HG02852 (cell line): ENCODE measurements at regions not wholly inside any gene's neighbourhood (a gene's known extent, or its start where the extent isn't known, plus 50 kb on each side); places are given as distances from the start of the nearest gene placed in this dataset.
"Not testable (repeated sequence)": the region's sequence is repeated elsewhere in the genome, so short reads cannot be mapped to it uniquely, and the experiment has no call there.

ENCODE experiments used
- ATAC-seq: cut with Tn5 transposase; IDR thresholded peaks from one replicate; pipeline ENCODE4 v1.9.1; 2021; ENCODE audit warnings: mild to moderate bottlenecking, moderate library complexity; ENCODE audit not compliant: unreplicated experiment

- ATAC-seq = no peak
Observed at GRCh38 chr21:27339902-27340301, 373.0 kb upstream of the ADAMTS5 start.

- not testable (repeated sequence) for ATAC-seq
Observed at GRCh38 chr21:27338007-27338406, 371.1 kb upstream of the ADAMTS5 start.

- ATAC-seq = no peak
Observed at GRCh38 chr21:27333096-27333495, 366.2 kb upstream of the ADAMTS5 start.

- ATAC-seq = no peak
Observed at GRCh38 chr21:27329255-27329851, 362.5 kb upstream of the ADAMTS5 start.

GRCh38 chr21:27326301-27326700 lies 359.4 kb upstream of the ADAMTS5 start:
- ATAC-seq = no peak

GRCh38 chr21:27323331-27323730 lies 356.4 kb upstream of the ADAMTS5 start:
- no peak for ATAC-seq

- no peak for ATAC-seq
Observed at GRCh38 chr21:27321791-27322190, 354.9 kb upstream of the ADAMTS5 start.

- ATAC-seq = no peak
Observed at GRCh38 chr21:27320868-27321267, 354.0 kb upstream of the ADAMTS5 start.

- not testable (repeated sequence) for ATAC-seq
Observed at GRCh38 chr21:27317601-27318000, 350.7 kb upstream of the ADAMTS5 start.

- ATAC-seq = no peak
Observed at GRCh38 chr21:27315373-27315772, 348.5 kb upstream of the ADAMTS5 start.

- ATAC-seq = no peak
Observed at GRCh38 chr21:27314131-27314530, 347.2 kb upstream of the ADAMTS5 start.

GRCh38 chr21:27306791-27307775 lies 340.2 kb upstream of the ADAMTS5 start:
- no peak for ATAC-seq

GRCh38 chr21:27306206-27306605 lies 339.3 kb upstream of the ADAMTS5 start:
- ATAC-seq = no peak

GRCh38 chr21:27301220-27301619 lies 334.3 kb upstream of the ADAMTS5 start:
- no peak for ATAC-seq

GRCh38 chr21:27300770-27301169 lies 333.9 kb upstream of the ADAMTS5 start:
- no peak for ATAC-seq

- no peak for ATAC-seq
Observed at GRCh38 chr21:27298465-27298864, 331.6 kb upstream of the ADAMTS5 start.

- no peak for ATAC-seq
Observed at GRCh38 chr21:27293239-27293638, 326.4 kb upstream of the ADAMTS5 start.

GRCh38 chr21:27292783-27293182 lies 325.9 kb upstream of the ADAMTS5 start:
- ATAC-seq = no peak

- no peak for ATAC-seq
Observed at GRCh38 chr21:27292229-27292628, 325.3 kb upstream of the ADAMTS5 start.

- ATAC-seq = no peak
Observed at GRCh38 chr21:27291006-27291405, 324.1 kb upstream of the ADAMTS5 start.

- ATAC-seq = no peak
Observed at GRCh38 chr21:27290028-27290427, 323.1 kb upstream of the ADAMTS5 start.

GRCh38 chr21:27286760-27287159 lies 319.9 kb upstream of the ADAMTS5 start:
- no peak for ATAC-seq
